ENCODE measurements at regions not wholly inside any gene's neighbourhood (a gene's known extent, or its start where the extent isn't known, plus 50 kb on each side); places are given as distances from the start of the nearest gene placed in this dataset.

GRCh38 chr20:40359131-40359912 lies 329.7 kb downstream of the MAFB start:
- no peak for DNase-seq

DNA sequence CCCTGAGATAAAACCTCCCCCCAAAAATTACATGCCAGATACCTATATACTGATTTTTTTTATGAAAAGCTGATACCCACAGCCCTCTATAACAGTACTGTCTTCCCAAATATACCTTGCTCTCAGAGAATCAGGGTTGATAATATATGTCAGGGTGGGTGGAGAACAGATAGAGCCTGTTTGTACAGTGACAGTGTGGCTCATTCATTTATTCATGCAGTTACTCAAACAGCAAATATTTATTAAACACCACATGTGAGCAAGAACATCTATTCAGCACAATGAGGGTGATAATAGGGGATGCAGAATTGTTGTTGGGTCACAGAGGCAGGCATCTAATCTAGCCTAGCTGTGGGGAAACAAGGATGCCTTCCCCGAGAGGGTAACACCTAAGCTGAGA lies 334.2 kb downstream of the MAFB start:
- no peak for DNase-seq

DNA sequence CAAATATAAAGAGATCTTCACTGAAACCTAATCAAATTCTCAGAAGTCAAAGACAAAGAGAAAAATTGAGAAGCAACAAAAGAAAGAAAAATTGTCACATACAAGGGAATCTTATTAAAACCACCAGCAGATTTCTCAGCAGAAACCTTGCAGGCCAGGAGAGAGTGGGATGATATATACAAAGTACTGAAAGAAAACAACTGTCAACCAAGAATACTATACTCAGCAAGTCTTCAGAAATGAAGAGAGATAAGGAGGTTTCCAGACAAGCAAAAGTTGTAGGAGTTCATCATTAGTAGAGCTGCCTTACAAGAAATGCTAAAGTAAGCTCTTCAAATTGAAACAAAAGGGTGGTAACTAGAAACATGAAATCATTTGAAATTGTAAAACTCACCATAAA lies 345.6 kb downstream of the MAFB start:
- no peak for DNase-seq

DNA sequence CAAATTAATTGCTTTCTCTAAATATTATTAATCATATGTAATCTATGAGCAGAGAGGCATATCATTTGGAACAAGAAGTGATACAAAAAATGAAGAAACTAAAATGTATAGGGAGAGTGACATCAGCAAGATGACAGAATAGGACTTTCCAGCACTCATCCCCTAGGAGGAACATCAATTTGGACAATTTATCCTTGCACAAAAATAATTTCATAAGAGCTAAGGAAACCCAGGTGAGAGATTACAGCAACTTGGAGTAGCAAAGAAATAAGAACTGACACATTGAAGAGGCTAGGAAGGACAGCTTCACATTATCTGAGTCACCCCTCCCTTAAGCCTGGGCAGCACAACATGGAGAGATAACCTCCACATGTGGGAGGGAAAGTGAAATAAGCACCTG lies 347.5 kb downstream of the MAFB start:
- DNase-seq: no peak

DNA sequence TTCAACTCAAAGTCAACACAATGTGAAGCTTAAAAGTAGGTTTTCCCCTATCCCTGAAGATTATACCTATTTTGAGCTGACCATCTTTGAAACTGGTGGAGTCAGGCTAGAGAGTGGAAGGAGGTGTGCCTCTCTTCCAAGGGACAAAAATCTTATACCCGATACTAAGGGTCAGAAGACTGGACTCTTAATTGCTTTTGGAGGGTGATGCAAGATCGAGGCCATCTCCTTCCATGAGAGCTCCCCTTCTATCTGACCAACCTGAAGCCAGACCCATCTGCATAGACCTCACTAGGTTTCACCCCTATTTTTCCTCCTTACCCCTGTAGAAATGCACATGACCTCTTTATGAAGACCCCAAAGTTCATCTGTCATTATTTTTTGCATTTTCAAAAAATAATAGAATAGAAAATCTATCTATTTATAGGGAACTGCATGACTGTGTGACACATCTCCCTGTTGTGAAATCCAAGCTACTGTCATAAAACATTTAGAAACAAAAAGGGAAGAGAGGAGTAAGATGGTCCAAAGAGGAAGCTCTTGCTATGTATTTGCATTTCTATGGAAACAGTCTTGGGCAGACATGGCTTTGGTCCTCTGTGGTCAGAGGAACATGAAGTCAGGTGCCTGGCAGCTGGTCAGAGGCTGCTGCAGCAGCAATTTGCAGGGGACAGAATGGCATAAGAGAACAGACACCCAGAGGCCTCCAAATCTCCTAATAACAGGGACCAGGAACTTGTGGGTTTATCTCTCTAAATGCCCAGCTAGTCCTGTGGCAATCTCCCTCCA lies 349.2 kb downstream of the MAFB start:
- DNase-seq: no peak

- DNase-seq: no peak
Measured at GRCh38 chr20:40336533-40336932, 352.5 kb downstream of the MAFB start.

DNA sequence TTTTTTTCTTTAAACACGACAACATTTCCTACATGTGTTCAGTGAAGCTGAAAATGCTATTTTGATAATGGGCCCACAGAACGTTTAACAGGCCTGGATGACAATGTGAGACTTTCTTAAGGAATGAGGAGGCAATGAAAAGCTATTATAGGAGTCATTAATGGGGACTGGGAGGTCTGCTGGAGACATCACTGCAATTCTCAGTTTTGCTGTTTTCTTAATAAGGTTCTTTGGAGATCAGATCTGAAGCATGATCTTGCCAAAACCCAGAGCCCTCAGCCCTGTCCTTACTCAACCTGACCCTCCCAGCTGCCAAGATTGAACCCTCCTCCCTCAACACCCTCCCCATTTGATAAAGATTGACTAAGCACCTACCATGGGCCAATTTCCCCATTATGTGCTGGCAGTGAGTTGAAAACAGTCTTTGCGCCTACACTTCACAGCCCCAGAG lies 353.1 kb downstream of the MAFB start:
- peak; percentile 27 for DNase-seq

GRCh38 chr20:40335437-40335836 lies 353.6 kb downstream of the MAFB start:
- DNase-seq: peak; percentile 11

DNA sequence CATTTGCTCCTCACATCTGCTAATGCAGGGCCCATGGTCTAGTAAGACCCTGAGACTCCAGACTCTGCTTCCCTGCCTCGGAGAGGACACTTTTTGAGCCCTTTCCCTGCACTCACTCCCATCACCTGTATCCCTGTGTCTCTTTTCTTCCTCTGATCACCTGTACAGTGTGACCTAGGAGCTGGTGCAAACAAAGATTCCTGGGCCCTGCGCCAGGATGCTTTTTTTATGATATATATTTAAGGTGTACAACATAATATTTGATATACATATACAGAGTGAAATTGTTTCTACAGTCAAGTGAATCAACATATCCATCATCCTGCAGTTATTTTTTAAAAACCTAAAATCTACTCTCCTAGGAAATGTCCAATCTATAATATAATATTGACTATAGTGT lies 355.4 kb downstream of the MAFB start:
- no peak for DNase-seq

- DNase-seq: peak; percentile 72
Measured at GRCh38 chr20:40331807-40332560, 357.1 kb downstream of the MAFB start.

- no peak for DNase-seq
Measured at GRCh38 chr20:40331249-40331648, 357.8 kb downstream of the MAFB start.

DNA sequence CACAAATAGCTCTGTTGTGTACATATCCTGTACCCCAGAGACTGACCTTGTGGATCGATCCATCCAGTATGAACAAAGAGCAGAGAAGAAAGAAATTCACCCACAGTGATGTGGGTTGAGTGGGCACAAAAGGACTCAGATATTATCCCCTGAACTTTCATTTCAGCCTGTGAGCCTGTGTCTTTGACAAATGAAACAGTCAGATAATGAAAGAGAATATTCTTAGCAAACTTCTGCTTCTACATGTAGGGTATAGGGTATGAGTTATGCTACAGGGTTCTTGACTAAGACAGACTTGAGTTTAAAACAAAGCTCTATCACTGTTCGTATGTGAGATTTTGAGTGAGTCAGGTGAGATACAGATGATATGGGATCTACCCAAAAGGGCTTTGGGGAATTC lies 359.7 kb downstream of the MAFB start:
- DNase-seq: no peak

DNA sequence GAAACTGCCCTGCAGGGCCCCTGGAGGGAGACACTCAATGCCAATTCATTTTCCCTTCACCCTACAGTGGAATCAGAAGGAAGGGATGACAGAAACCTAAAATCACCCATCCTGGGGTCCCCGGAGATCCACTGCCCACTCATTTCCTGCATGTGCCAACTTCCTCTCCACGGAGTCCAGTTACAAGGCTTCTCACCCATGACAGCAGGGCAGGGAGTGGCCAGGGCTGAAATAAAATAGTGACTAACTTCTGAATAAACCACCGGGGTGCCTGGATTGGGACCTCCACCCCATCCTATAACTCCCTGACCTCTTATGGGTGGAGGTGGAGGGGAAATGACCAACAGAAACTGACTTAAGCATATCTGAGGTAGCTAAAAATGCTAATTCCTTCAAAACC lies 362.3 kb downstream of the MAFB start:
- DNase-seq: no peak

GRCh38 chr20:40325006-40325568 lies 363.9 kb downstream of the MAFB start:
- DNase-seq: no peak

DNA sequence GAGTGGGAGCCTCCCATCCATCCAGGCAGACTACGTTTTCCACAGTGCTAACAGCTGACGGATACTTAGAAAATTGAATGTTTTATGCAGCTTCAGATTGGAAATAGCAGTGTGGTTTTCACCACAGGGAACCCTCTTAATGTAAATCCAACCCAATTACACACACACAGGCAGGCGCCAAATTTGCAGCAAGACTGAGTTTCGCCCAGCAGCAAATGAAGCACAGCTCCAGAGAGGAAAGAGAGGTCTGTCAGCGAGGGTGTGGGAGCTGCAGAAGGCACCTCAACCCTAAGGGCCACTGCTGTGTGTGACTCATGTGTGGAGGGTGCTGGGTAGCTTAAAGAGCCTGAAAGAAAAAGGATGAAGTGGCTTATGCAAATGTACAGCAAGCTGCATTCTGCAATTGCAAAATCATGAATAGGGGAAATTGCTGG lies 365.7 kb downstream of the MAFB start:
- DNase-seq: peak; percentile 27

DNA sequence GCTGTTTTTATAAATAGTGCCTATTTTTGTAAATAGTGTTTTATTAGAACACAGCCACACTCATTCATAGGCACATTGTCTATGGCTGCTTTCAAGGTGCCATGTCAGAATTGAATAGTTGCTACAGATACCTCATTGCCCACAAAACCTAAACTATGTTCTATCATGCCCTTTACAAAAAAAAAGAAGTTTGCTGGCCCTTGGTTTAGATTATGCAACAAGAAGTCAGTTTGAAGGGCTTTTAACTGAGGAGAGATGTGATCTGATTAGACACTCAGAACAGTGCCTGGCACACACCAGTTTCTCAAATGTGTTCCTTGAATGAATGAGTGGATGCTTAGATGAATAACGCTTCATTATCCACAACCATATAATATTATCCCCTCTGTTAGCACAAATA lies 366.1 kb downstream of the MAFB start:
- DNase-seq: no peak

DNA sequence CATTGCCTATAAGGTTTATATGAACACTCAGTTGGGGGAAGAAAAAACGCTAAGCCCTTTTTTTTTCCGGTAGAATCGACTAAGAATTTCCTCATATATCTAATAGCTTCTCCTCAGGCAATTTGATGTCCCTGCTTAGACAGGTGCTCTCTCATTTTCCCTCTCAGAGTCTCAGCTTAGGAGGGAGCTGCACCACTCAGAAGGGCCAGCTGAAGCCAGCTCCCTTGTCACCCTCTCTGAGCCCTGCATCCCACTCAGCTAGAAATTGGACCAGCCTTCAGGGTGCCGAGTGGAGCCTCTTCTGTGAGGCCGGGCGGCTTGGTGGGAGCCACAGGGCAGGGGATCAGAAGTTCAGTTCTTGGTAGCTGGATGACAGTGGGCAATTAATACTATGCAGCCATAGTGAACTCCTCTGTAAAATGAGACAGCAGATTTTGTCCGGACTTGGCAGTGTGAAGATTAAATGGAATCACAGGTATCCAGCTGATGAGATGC lies 368.5 kb downstream of the MAFB start:
- DNase-seq: peak; percentile 56

- peak; percentile 86 for DNase-seq
Measured at GRCh38 chr20:40319741-40320516, 369.1 kb downstream of the MAFB start.

- DNase-seq: no peak
Measured at GRCh38 chr20:40319056-40319455, 370.0 kb downstream of the MAFB start.

DNA sequence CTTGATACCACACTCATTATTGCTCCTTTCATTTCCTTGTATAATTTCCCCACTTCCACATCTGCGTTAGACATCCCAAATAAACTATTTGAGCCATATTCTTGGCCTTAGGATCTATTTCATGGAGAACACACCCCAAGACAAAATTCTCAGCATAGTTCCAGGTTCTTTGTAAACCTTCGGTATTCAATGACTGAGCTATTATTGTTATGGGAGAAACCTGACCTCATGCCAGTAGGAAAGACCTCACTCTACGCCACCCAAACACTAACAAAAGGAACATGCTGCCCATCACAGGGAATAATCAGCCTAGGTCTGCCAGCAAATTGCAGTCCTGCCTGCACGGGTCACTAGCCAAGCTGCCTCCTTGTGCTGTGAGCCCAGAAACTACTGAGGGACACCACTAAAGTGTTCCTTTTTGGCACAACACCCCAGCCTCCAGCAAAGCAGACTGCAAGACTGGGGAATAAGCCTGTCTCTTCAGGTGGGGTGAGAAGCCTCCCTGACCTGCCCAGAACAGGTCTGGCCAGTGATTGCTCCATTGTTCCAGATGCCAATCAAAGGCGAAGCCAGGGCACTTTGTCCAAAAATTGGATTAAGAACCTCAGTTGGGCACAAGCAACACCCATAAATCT lies 371.8 kb downstream of the MAFB start:
- DNase-seq: no peak

DNA sequence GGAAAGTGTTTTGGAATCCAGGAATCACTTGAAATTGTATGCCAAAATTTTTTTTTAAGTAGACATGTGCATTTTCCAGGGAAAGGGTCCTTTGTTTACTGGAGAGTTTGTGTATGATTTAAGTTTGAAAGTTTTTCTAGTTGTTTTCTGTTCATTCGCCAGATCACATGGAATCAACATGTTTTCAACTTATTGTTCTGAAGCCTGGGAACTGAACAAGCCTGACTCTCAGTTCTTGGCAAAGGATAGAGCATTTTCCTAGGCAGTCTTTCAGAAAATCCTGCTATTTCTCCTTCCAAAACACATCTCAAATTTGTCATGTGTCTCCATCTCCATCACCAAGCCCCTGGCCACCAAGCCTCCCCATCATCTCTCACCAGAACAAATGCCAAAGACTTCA lies 374.8 kb downstream of the MAFB start:
- no peak for DNase-seq

GRCh38 chr20:40313730-40314129 lies 375.3 kb downstream of the MAFB start:
- no peak for DNase-seq

Measured in NCI-H1092 treated with DMSO at 0.1 percent for 48 hours (cell line).